ENCODE measurements at regions not wholly inside any gene's neighbourhood (a gene's known extent, or its start where the extent isn't known, plus 50 kb on each side); places are given as distances from the start of the nearest gene placed in this dataset.

DNA sequence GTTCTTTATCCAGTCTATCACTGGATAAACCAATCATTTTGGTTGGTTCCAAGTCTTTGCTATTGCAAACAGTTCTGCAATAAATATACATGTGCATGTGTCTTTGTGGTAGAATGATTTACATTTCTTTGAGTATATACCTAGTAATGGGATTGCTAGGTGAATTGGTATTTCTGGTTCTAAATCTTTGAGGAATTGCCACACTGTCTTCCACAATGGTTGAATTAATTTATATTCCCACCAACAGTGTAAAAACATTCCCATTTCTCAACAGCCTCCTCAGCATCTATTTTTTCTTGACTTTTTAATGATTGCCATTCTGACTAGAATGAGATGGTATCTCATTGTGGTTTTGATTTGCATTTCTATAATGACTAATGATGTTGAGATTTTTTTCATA is 791.7 kb upstream of the AGA start:
- DNase-seq (ENCODE audit: low read depth in 1 of 2, low spot score in 1 of 2) = no peak
- TF ChIP-seq JUND (IDR thresholded peaks at IDR 0.05; ENCODE audit: low read depth) = no peak
- in situ Hi-C loops (cut with HindIII; ENCODE audit: low pct_unique_long_range_greater_than_20kb, low sequenced_read_pairs) = no loop called here

DNA sequence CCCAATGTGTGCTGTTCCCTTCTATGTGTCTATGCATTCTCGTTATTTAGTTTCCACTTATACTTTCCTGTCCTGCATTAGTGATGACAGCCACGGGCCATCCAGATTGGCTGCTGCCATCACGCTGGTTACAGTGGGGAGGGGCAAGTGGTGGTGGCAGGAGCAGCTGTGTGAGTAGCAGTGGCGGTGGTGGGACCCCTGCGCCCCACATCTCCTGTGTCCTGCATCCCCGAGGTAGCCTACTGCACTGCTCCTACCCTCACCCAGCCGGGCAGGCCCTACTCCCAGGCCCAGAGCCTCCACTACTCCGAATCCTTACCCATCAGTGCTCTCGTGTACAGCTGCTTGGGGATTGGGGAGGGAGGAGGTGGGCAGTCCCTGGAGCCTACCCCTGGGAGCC is 798.7 kb upstream of the AGA start:
- in situ Hi-C loops (cut with HindIII; ENCODE audit: low pct_unique_long_range_greater_than_20kb, low sequenced_read_pairs) = no loop called here
- no peak for DNase-seq (ENCODE audit: low read depth in 1 of 2, low spot score in 1 of 2)
- TF ChIP-seq JUND (IDR thresholded peaks at IDR 0.05; ENCODE audit: low read depth) = no peak

GRCh38 chr4:178241601-178242118 is 799.4 kb upstream of the AGA start:
- TF ChIP-seq JUND (IDR thresholded peaks at IDR 0.05; ENCODE audit: low read depth) = no peak
- no peak for DNase-seq (ENCODE audit: low read depth in 1 of 2, low spot score in 1 of 2)
- in situ Hi-C loops (cut with HindIII; ENCODE audit: low pct_unique_long_range_greater_than_20kb, low sequenced_read_pairs) = no loop called here

DNA sequence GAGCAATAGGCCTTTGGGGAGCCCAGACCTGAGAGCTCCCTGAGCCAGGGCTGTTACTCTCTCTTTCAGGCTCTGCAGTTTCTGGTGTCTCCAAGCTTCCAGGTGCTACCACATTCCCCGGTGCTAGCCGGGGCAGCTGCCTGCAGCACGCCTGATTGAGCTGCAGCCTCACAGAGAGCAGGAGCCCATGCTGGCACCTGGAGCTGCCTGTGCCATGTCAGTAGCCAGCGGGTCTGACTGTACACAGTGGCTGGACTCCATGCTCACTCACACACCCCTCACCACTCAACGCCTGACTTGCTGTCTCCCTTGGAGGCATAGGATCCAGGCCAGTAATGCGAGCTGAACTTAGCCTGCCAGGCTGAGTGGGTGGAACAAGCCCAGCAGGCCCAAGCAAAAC is 800.4 kb upstream of the AGA start:
- no peak for DNase-seq (ENCODE audit: low read depth in 1 of 2, low spot score in 1 of 2)
- no peak for TF ChIP-seq JUND (IDR thresholded peaks at IDR 0.05; ENCODE audit: low read depth)
- in situ Hi-C loops (cut with HindIII; ENCODE audit: low pct_unique_long_range_greater_than_20kb, low sequenced_read_pairs) = no loop called here

GRCh38 chr4:178244785-178245184 is 802.5 kb upstream of the AGA start:
- in situ Hi-C loops (cut with HindIII; ENCODE audit: low pct_unique_long_range_greater_than_20kb, low sequenced_read_pairs) = no loop called here
- TF ChIP-seq JUND (IDR thresholded peaks at IDR 0.05; ENCODE audit: low read depth) = no peak
- no peak for DNase-seq (ENCODE audit: low read depth in 1 of 2, low spot score in 1 of 2)

GRCh38 chr4:178255172-178255571 is 812.9 kb upstream of the AGA start:
- DNase-seq (ENCODE audit: low read depth in 1 of 2, low spot score in 1 of 2) = no peak
- in situ Hi-C loops (cut with HindIII; ENCODE audit: low pct_unique_long_range_greater_than_20kb, low sequenced_read_pairs) = no loop called here
- TF ChIP-seq JUND (IDR thresholded peaks at IDR 0.05; ENCODE audit: low read depth) = no peak

DNA sequence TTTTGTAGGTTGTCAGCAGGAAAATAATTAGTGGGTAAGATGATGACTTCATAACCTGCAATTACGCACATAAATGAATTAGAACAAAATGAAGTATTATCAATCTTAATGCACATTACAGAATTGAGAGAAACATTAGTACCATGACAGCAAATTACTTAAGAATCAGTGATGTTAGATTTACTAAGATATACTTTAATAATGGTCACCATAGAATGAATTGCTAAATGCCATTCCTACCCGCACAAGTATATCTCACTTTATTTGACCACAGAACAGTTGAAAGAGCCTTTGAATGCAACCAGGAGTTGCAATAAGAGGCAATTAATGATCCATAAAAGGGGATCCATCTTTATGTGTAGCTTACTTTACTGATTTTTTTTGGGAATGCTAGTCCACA is 816.4 kb upstream of the AGA start:
- in situ Hi-C loops (cut with HindIII; ENCODE audit: low pct_unique_long_range_greater_than_20kb, low sequenced_read_pairs) = no loop called here
- TF ChIP-seq JUND (IDR thresholded peaks at IDR 0.05; ENCODE audit: low read depth) = no peak
- DNase-seq (ENCODE audit: low read depth in 1 of 2, low spot score in 1 of 2) = no peak

DNA sequence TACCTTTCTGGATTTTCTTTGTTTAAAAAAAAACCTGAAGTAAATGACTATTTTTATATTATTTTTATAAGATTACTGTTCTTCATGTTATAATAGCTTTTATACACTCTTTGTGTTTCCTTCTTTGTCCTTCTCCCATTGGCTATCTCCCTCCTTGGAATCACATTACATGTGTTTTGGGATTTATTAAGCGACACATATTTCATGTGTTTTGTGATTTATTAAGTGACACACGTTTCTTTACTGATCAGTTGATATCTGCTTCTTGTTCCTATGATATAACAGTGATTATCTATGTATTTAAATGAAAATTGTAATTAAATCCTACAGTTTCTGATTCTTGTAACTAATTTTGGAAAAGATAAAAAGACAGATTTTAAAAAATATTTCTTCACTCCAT is 817.3 kb upstream of the AGA start:
- TF ChIP-seq JUND (IDR thresholded peaks at IDR 0.05; ENCODE audit: low read depth) = no peak
- no peak for DNase-seq (ENCODE audit: low read depth in 1 of 2, low spot score in 1 of 2)
- in situ Hi-C loops (cut with HindIII; ENCODE audit: low pct_unique_long_range_greater_than_20kb, low sequenced_read_pairs) = no loop called here

GRCh38 chr4:178264001-178264400 is 821.8 kb upstream of the AGA start:
- in situ Hi-C loops (cut with HindIII; ENCODE audit: low pct_unique_long_range_greater_than_20kb, low sequenced_read_pairs) = no loop called here
- no peak for DNase-seq (ENCODE audit: low read depth in 1 of 2, low spot score in 1 of 2)
- no peak for TF ChIP-seq JUND (IDR thresholded peaks at IDR 0.05; ENCODE audit: low read depth)

DNA sequence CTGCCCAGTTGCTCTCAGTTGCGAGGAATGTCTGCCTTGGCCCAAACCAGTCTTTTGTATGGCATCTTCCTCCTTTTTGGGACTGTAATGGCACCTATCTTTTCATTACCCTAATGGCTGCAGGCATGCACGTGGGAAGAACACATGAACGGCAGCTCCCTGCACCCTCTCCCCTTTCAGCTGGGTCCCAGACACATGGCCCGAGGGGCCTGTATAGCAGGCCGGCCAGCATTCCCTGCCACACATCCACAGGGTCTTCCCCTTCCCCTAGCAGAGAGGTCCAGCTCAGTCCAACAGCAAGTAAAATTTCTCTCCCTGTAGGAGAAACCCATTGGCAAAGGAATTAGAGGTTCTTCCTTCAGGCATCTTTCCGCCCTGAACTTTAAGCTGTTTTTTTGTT is 829.1 kb upstream of the AGA start:
- DNase-seq (ENCODE audit: low read depth in 1 of 2, low spot score in 1 of 2) = no peak
- in situ Hi-C loops (cut with HindIII; ENCODE audit: low pct_unique_long_range_greater_than_20kb, low sequenced_read_pairs) = no loop called here
- TF ChIP-seq JUND (IDR thresholded peaks at IDR 0.05; ENCODE audit: low read depth) = no peak

- no peak for DNase-seq (ENCODE audit: low read depth in 1 of 2, low spot score in 1 of 2)
- no peak for TF ChIP-seq JUND (IDR thresholded peaks at IDR 0.05; ENCODE audit: low read depth)
- in situ Hi-C loops (cut with HindIII; ENCODE audit: low pct_unique_long_range_greater_than_20kb, low sequenced_read_pairs) = no loop called here
Measured at GRCh38 chr4:178273168-178273567, 830.9 kb upstream of the AGA start.

DNA sequence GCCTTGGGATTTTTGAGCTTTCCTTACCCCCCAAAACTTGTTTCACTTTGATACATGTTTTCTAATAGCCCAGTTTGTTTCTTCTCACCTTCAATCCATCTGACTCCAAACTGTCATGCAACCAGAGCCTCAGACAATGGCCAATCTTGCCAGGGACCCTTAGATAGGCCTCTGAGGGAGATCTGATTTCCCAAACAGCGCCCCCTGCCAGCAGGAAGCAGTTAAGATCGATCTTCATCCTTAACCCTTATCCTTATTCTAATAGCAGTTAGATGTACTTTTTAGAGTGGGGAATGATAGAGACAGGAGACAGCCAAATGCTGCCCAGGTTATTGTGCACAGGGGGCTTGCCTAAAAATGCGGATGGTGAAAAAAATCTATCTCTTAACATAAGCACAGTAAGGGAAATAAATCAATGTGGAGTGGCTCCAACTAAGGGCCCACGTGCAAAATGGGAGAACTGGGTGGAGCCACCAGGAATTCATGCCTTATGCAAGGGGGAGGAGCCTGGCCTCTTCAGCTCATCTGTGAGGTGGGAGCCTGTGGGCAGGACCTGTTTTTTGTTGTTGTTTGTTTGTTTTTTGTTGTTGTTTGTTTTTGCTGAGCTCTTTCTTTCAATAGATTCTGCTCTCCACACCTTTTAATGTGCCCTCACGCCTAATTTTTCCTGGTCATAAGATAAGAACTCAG is 833.6 kb upstream of the AGA start:
- no peak for TF ChIP-seq JUND (IDR thresholded peaks at IDR 0.05; ENCODE audit: low read depth)
- no peak for DNase-seq (ENCODE audit: low read depth in 1 of 2, low spot score in 1 of 2)

DNA sequence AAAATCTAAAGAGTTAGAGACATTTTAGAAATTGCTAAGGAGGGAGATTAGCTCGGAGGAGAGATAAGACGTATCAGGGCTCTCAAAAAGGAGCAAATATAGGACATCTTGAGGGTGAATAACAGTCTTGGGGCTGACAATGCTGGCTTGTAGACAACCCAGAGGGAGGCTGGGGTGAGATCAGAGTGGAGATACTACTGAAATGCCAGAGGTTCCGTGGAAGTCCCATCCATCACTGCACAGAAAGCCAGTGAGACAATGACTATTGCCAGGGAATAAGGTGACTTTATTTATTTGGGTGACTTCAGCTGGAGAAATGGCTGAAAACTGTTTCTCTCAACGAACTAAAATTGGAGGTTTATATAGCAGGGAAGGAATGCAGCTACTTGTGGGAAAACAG is 838.1 kb upstream of the AGA start:
- no peak for DNase-seq (ENCODE audit: low read depth in 1 of 2, low spot score in 1 of 2)
- in situ Hi-C loops (cut with HindIII; ENCODE audit: low pct_unique_long_range_greater_than_20kb, low sequenced_read_pairs) = no loop called here
- no peak for TF ChIP-seq JUND (IDR thresholded peaks at IDR 0.05; ENCODE audit: low read depth)

More for the DNA sequence above, 833.6 kb upstream of the AGA start:
- in situ Hi-C loops (cut with HindIII; ENCODE audit: low pct_unique_long_range_greater_than_20kb, low sequenced_read_pairs) = no loop called here

- DNase-seq (ENCODE audit: low read depth in 1 of 2, low spot score in 1 of 2) = no peak
- in situ Hi-C loops (cut with HindIII; ENCODE audit: low pct_unique_long_range_greater_than_20kb, low sequenced_read_pairs) = no loop called here
Measured at GRCh38 chr4:178288462-178288861, 846.2 kb upstream of the AGA start.

More at GRCh38 chr4:178288462-178288861, 846.2 kb upstream of the AGA start:
- TF ChIP-seq JUND (IDR thresholded peaks at IDR 0.05; ENCODE audit: low read depth) = no peak
